H1 (cell line): ENCODE measurements at regions not wholly inside any gene's neighbourhood (a gene's known extent, or its start where the extent isn't known, plus 50 kb on each side); places are given as distances from the start of the nearest gene placed in this dataset.
A peak's percentile ranks its signal among the peaks of the same experiment; 100 is the strongest.

Experiments
- CTCF ChIA-PET: fragments of 300-600 bp; sonication (Branson Sonifier 250); formaldehyde crosslinking; loops from one replicate; lab custom pipeline; 2021; ENCODE audit not compliant: partially characterized antibody; lab: Charles Lee
- POLR2A ChIA-PET: fragments of 300-600 bp; sonication (Branson Sonifier 250); formaldehyde crosslinking; loops from one replicate; lab custom pipeline; 2021; ENCODE audit warnings: inconsistent platforms; ENCODE audit not compliant: partially characterized antibody; lab: Charles Lee
- DNase-seq, 2 experiments: peaks; one replicate each; pipeline versions ENCODE4 v3.0.0 to v3.0.0-alpha.2; 2010 to 2022; ENCODE audit warnings: low spot score in 2 of 2, low read depth in 1 of 2, mixed read lengths in 1 of 2
- FAIRE-seq: peaks from 2 replicates; lab custom pipeline; 2011; peaks lifted over from hg19 to GRCh38; lab: Jason Lieb, UNC
- H2AFZ ChIP-seq: 2 replicates; pipeline ENCODE4 v1.8.1; 2012; ENCODE audit warnings: low read length, inconsistent platforms
- H2AK5ac ChIP-seq: 2 replicates; pipeline ENCODE4 v1.6.1; 2013; ENCODE audit warnings: low read depth, low read length
- H2BK120ac ChIP-seq: replicated peaks from 2 replicates; pipeline ENCODE3; 2013; ENCODE audit warnings: low read depth, low read length, inconsistent platforms
- H2BK12ac ChIP-seq: 2 replicates; pipeline ENCODE4 v1.6.1; 2013; ENCODE audit warnings: low read depth, low read length
- H2BK15ac ChIP-seq: 2 replicates; pipeline ENCODE4 v1.6.1; 2013; ENCODE audit warnings: low read length
- H2BK20ac ChIP-seq: 2 replicates; pipeline ENCODE4 v1.6.1; 2013; ENCODE audit warnings: low read length
- H2BK5ac ChIP-seq: 2 replicates; pipeline ENCODE4 v1.6.1; 2013; ENCODE audit warnings: low read depth, low read length
- H3K14ac ChIP-seq: 2 replicates; pipeline ENCODE4 v1.6.1; 2013; ENCODE audit warnings: inconsistent platforms; ENCODE audit not compliant: insufficient read length
- H3K18ac ChIP-seq: 2 replicates; pipeline ENCODE4 v1.6.1; 2013; ENCODE audit warnings: low read length; ENCODE audit errors: extremely low read depth
- H3K23ac ChIP-seq: 2 replicates; pipeline ENCODE4 v1.6.1; 2013; ENCODE audit warnings: inconsistent platforms; ENCODE audit not compliant: insufficient read length
- H3K23me2 ChIP-seq: 2 replicates; pipeline ENCODE4 v1.6.1; 2013; ENCODE audit warnings: low read depth, low read length
- H3K27ac ChIP-seq: 2 replicates; pipeline ENCODE4 v1.6.1; 2011; ENCODE audit warnings: low read depth, low read length, inconsistent platforms
- H3K27me3 ChIP-seq, 4 experiments: replicated peaks in 1 of 4; 1 replicate in 1 of 4; 2 replicates in 3 of 4; pipeline versions ENCODE4 v1.6.1 to v1.8.1; 2011 to 2013; ENCODE audit warnings: low read length in 3 of 4, mild to moderate bottlenecking in 3 of 4, inconsistent platforms in 2 of 4, mixed read lengths in 2 of 4, moderate library complexity in 1 of 4; ENCODE audit not compliant: control insufficient read depth in 3 of 4, insufficient read depth in 3 of 4; ENCODE audit errors: extremely low read depth in 1 of 4
- H3K36me3 ChIP-seq, 4 experiments: 2 replicates each; pipeline versions ENCODE4 v1.6.1 to v1.8.1; 2011 to 2013; ENCODE audit warnings: mild to moderate bottlenecking in 4 of 4, low read length in 3 of 4, moderate library complexity in 2 of 4, control low read depth in 1 of 4, inconsistent platforms in 1 of 4; ENCODE audit not compliant: insufficient read depth in 4 of 4, control insufficient read depth in 2 of 4
- H3K4ac ChIP-seq: replicated peaks from 2 replicates; pipeline ENCODE3; 2013; ENCODE audit warnings: low read length, low read depth, mixed read lengths, inconsistent platforms; ENCODE audit not compliant: insufficient read length
- H3K4me1 ChIP-seq, 4 experiments: replicated peaks in 1 of 4; 1 replicate in 1 of 4; 2 replicates in 3 of 4; pipeline versions ENCODE4 v1.6.1 to v1.8.1; 2011 to 2013; ENCODE audit warnings: low read length in 3 of 4, inconsistent platforms in 2 of 4, mixed read lengths in 1 of 4; ENCODE audit not compliant: insufficient read depth in 4 of 4, control insufficient read depth in 3 of 4
- H3K4me2 ChIP-seq, 2 experiments: 2 replicates each; pipeline versions ENCODE4 v1.6.1 to v1.8.1; 2011 to 2013; ENCODE audit warnings: low read depth in 2 of 2, low read length in 2 of 2, control low read depth in 1 of 2, inconsistent platforms in 1 of 2, mild to moderate bottlenecking in 1 of 2; ENCODE audit not compliant: insufficient read depth in 1 of 2
- H3K4me3 ChIP-seq, 4 experiments: fragments of 200-600, 300-600 bp in 1 of 4; sonication (generic), shearing (Covaris generic), sonication (Bioruptor Twin) in 1 of 4; 2 replicates each; pipeline versions ENCODE4 v1.5.1 to v1.8.1; 2011 to 2016; ENCODE audit warnings: low read length in 4 of 4, low read depth in 3 of 4, control low read depth in 2 of 4, inconsistent platforms in 2 of 4, mild to moderate bottlenecking in 2 of 4, mixed read lengths in 1 of 4, moderate library complexity in 1 of 4; ENCODE audit not compliant: insufficient read depth in 2 of 4; ENCODE audit errors: extremely low read depth in 1 of 4
- H3K56ac ChIP-seq: replicated peaks from 2 replicates; pipeline ENCODE3; 2013; ENCODE audit warnings: low read depth, mild to moderate bottlenecking, mixed read lengths, low read length, inconsistent platforms; ENCODE audit not compliant: insufficient read length
- H3K79me1 ChIP-seq: 2 replicates; pipeline ENCODE4 v1.6.1; 2013; ENCODE audit warnings: low read depth, low read length, control low read depth
- H3K79me2 ChIP-seq, 2 experiments: 2 replicates each; pipeline versions ENCODE4 v1.6.1 to v1.8.1; 2012 to 2013; ENCODE audit warnings: low read length in 2 of 2, mild to moderate bottlenecking in 2 of 2, inconsistent platforms in 1 of 2; ENCODE audit not compliant: insufficient read depth in 2 of 2, control insufficient read depth in 1 of 2
- H3K9ac ChIP-seq, 4 experiments: replicated peaks in 1 of 4; 1 replicate in 1 of 4; 2 replicates in 3 of 4; pipeline versions ENCODE4 v1.6.1 to v1.8.1; 2011 to 2013; ENCODE audit warnings: low read depth in 3 of 4, low read length in 3 of 4, control low read depth in 2 of 4, mild to moderate bottlenecking in 2 of 4, moderate library complexity in 2 of 4, inconsistent platforms in 1 of 4; ENCODE audit errors: extremely low read depth in 1 of 4
- H3K9me3 ChIP-seq, 2 experiments: 2 replicates each; pipeline versions ENCODE4 v1.6.1 to v1.8.1; 2012 to 2013; ENCODE audit warnings: mild to moderate bottlenecking in 2 of 2, moderate library complexity in 2 of 2, control low read depth in 1 of 2, inconsistent platforms in 1 of 2, low read depth in 1 of 2, low read length in 1 of 2, mixed read lengths in 1 of 2; ENCODE audit not compliant: insufficient read depth in 2 of 2
- H4K20me1 ChIP-seq, 2 experiments: replicated peaks in 1 of 2; 2 replicates each; pipeline versions ENCODE3 to v1.8.1; 2011 to 2013; ENCODE audit warnings: inconsistent platforms in 2 of 2, low read length in 2 of 2, mild to moderate bottlenecking in 1 of 2; ENCODE audit not compliant: insufficient read depth in 2 of 2, control insufficient read depth in 1 of 2
- H4K5ac ChIP-seq: 2 replicates; pipeline ENCODE4 v1.6.1; 2013; ENCODE audit warnings: low read length, low read depth, mixed read lengths, inconsistent platforms; ENCODE audit not compliant: insufficient read length
- H4K8ac ChIP-seq: 2 replicates; pipeline ENCODE4 v1.8.0; 2013; ENCODE audit warnings: mild to moderate bottlenecking, moderate library complexity, low read length, inconsistent platforms; ENCODE audit not compliant: insufficient read depth; ENCODE audit errors: extremely low read depth
- H4K91ac ChIP-seq: replicated peaks from 2 replicates; pipeline ENCODE3; 2013; ENCODE audit warnings: low read length, mixed read lengths, inconsistent platforms; ENCODE audit not compliant: insufficient read length
- NANOG ChIP-seq: IDR thresholded peaks from 2 replicates; pipeline ENCODE4 v1.6.1; 2011; ENCODE audit warnings: low read length, low read depth, mild to moderate bottlenecking, inconsistent platforms; ENCODE audit not compliant: insufficient read depth, poor library complexity, severe bottlenecking
- RAD21 ChIP-seq, 2 experiments: IDR thresholded peaks in 1 of 2; conservative IDR thresholded peaks in 1 of 2; 2 replicates each; pipeline ENCODE4 v1.6.1; 2011; ENCODE audit warnings: low read depth in 2 of 2, low read length in 2 of 2, improper control_type of control experiment in 1 of 2, inconsistent platforms in 1 of 2, mild to moderate bottlenecking in 1 of 2, moderate library complexity in 1 of 2
- TCF12 ChIP-seq: IDR thresholded peaks from 2 replicates; pipeline ENCODE4 v1.6.1; 2011; ENCODE audit warnings: low read depth, mild to moderate bottlenecking, low read length
- WGBS, 2 experiments: shearing (Covaris generic) in 1 of 2; methylation state at CpG; one replicate each; pipeline versions ENCODE4 v1.1.6 to v1.1.7; 2013 to 2015; ENCODE audit warnings: low lambda C conversion rate in 2 of 2, mixed read lengths in 2 of 2, inconsistent platforms in 1 of 2, low coverage in 1 of 2, missing lambda C conversion rate in 1 of 2; ENCODE audit not compliant: insufficient replicate concordance in 2 of 2, insufficient coverage in 1 of 2, insufficient read length in 1 of 2; ENCODE audit errors: extremely low coverage in 1 of 2, missing lambda C conversion rate in 1 of 2; 5-methylcytosine and 5-hydroxymethylcytosine counted together
- TF ChIP-seq, protein P1 (sequence below), 3 experiments: IDR thresholded peaks; 1 replicate in 2 of 3; 2 replicates in 1 of 3; pipeline versions ENCODE4 v1.5.1 to v1.6.1; 2011; ENCODE audit warnings: low read length in 3 of 3, mild to moderate bottlenecking in 3 of 3, inconsistent platforms in 2 of 3, low read depth in 1 of 3, moderate library complexity in 1 of 3; ENCODE audit not compliant: insufficient read depth in 1 of 3; ENCODE audit errors: control extremely low read depth in 1 of 3

DNA sequence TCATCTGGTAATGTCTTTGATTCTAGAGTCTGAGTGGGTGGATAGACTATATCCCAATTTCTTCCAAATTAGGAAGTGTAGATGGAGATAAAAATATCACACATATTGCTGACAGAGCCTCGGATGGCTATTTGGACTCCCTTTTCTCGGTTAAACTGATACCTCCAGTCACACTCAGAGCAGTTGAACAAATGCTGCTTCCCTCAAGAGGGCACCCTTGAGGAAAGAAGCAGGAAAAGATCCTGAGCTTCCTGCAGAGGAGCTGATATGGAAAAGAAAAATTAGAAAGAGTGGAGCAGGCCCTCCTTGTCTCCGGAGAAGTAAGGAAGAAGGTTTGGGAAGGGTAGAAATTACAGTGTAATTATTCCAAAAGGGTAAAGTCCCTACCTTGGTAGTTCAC is 96.2 kb upstream of the CCSER1 start:
- Histone ChIP-seq H2BK12ac (no peak overlapping the region), H4K91ac (no peak overlapping the region), H2BK5ac (no peak overlapping the region), H2AK5ac (no peak overlapping the region), H3K4me3 (no peak overlapping the region), H3K9ac (no peak overlapping the region), H3K56ac (no peak overlapping the region), H4K20me1 (no peaks in the 10 kb centered on the region), H3K9me3 (no peaks in the 10 kb centered on the region), H3K23me2 (no peaks in the 10 kb centered on the region; the same call in 1 of the 2 replicates), H3K14ac (no peak overlapping the region), H3K18ac (no peak overlapping the region), H3K4me1 (no peaks in the 10 kb centered on the region), H2BK20ac (no peak overlapping the region), H2BK120ac (no peak overlapping the region), H4K5ac (no peak overlapping the region), H3K79me1 (no peaks in the 10 kb centered on the region), H4K8ac (no peak overlapping the region), H3K4ac (no peak overlapping the region), H2AFZ (no peak overlapping the region)
- ChIA-PET CTCF (interaction anchor here (0.7 to 2.1 kb wide), 13 partner anchors 11 to 263 kb away, joined by 3 to 6 read pairs (median 3); no protein-coding TSS in a partner anchor), POLR2A (interaction anchor here (0.8 kb wide), 1 partner anchor 34 kb away, joined by 3 read pairs; no protein-coding TSS in a partner anchor)
- peak; percentile 89 for FAIRE-seq
- TF ChIP-seq NANOG (no peak), TCF12 (no peak), RAD21 (IDR thresholded peaks at IDR 0.05 in 1 of 2, conservative IDR thresholded peaks at IDR 0.05 in 1 of 2; ENCODE audit: low read depth in 2 of 2, low read length in 2 of 2) (peak; percentile 64 to 72)
- TF ChIP-seq, protein P1, sequence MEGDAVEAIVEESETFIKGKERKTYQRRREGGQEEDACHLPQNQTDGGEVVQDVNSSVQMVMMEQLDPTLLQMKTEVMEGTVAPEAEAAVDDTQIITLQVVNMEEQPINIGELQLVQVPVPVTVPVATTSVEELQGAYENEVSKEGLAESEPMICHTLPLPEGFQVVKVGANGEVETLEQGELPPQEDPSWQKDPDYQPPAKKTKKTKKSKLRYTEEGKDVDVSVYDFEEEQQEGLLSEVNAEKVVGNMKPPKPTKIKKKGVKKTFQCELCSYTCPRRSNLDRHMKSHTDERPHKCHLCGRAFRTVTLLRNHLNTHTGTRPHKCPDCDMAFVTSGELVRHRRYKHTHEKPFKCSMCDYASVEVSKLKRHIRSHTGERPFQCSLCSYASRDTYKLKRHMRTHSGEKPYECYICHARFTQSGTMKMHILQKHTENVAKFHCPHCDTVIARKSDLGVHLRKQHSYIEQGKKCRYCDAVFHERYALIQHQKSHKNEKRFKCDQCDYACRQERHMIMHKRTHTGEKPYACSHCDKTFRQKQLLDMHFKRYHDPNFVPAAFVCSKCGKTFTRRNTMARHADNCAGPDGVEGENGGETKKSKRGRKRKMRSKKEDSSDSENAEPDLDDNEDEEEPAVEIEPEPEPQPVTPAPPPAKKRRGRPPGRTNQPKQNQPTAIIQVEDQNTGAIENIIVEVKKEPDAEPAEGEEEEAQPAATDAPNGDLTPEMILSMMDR (IDR thresholded peaks at IDR 0.05; ENCODE audit: control extremely low read depth in 1 of 3, insufficient read depth in 1 of 3, low read depth in 1 of 3, low read length in 3 of 3) = peak in 2 of 3 experiments; percentile 54 to 58; a peak in 3 of 4 replicates
- TF ChIP-seq, all 59 proteins: peak for 2
- Histone ChIP-seq H2BK15ac (no peak overlapping the region), H3K79me2 (no peaks in the 10 kb centered on the region), H3K36me3 (no peaks in the 10 kb centered on the region), H3K27me3 (no peaks in the 10 kb centered on the region), H3K23ac (no peak overlapping the region), H3K27ac (no peak overlapping the region), H3K4me2 (no peak overlapping the region)
- DNase-seq = peak in 1 of 2 experiments; percentile 3
- WGBS, 2 experiments = 93% methylated on average over 3 of the region's 3 CpGs; no CpG with 5 or more reads in 1 of the 2 experiments
